ENCODE measurements at regions not wholly inside any gene's neighbourhood (a gene's known extent, or its start where the extent isn't known, plus 50 kb on each side); places are given as distances from the start of the nearest gene placed in this dataset.

DNA sequence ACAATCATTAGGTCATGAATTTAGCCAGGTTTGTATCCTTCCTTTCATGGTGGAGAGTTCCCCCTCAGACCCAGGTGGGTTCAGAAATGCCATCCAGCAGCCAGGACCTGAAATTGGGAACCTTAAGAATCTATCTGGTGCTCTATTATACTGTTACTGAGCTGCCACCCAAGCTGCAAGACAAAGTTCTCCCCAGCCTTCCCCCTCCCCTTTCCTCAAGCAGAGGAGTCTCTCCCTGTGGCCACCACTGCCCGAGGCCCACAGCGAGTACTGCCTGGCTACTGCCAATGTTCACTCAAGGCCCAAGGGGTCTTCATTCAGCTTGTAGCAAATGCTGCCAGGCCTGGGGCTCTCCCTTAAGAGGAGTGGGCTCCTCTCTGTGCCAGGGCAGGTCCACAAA lies 133.8 kb downstream of the TMEM38B start:
- no peak for DNase-seq
- H3K36me3 ChIP-seq (replicated peaks in 1 of 2; ENCODE audit: insufficient read depth in 1 of 2, low read depth in 2 of 2), result no peaks in the 10 kb centered on the region
- WGBS, 2 donors, result 92 to 100% methylated on average over 2 of the region's 2 CpGs

GRCh38 chr9:105828596-105829213 lies 134.4 kb downstream of the TMEM38B start:
- DNase-seq (no peak), ATAC-seq (no peak)
- H3K9me3 ChIP-seq, result no peaks in the 10 kb centered on the region
- TF ChIP-seq CTCF (IDR thresholded peaks at IDR 0.05) (no peak), POLR2A (IDR thresholded peaks at IDR 0.05) (no peak)
- H3K36me3 ChIP-seq (replicated peaks in 1 of 2; ENCODE audit: insufficient read depth in 1 of 2, low read depth in 2 of 2), result no peaks in the 10 kb centered on the region
- H3K4me1 ChIP-seq, result no peaks in the 10 kb centered on the region
- intact Hi-C loops (cut with DNase I), result no loop called here
- no peak overlapping the region for H3K4me3 ChIP-seq
- 21 to 100% methylated on average over 1 of the region's 1 CpG for WGBS, 2 donors
- H3K27ac ChIP-seq, result no peak overlapping the region
- no peaks in the 10 kb centered on the region for H3K27me3 ChIP-seq

More for the DNA sequence above, 133.8 kb downstream of the TMEM38B start:
- Histone ChIP-seq H3K4me3 (no peak overlapping the region), H3K27ac (no peak overlapping the region), H3K27me3 (no peaks in the 10 kb centered on the region), H3K4me1 (no peaks in the 10 kb centered on the region), H3K9me3 (no peaks in the 10 kb centered on the region)
- no peak for ATAC-seq
- intact Hi-C loops (cut with DNase I), result no loop called here
- no peak for TF ChIP-seq POLR2A (IDR thresholded peaks at IDR 0.05)
- no peak for TF ChIP-seq CTCF (IDR thresholded peaks at IDR 0.05)

DNA sequence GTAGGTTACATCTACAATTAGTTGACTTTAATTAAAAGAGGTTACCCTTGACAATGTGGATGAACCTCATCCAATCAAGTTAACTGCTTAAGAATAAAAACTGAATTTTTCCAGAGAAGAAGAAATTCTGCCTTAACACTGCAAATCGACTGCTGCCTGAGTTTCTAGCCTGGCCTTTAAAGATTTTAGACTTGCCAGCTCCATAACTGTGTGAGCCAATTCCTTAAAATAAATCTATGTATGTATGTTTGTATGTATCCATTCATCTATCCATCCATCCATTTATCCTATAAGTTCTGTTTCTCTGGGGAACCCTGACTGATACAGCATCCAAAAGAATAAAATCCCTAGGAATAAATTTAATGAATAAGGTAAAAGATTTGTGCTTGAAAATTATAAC lies 136.1 kb downstream of the TMEM38B start:
- Histone ChIP-seq H3K27me3 (no peaks in the 10 kb centered on the region), H3K4me3 (no peak overlapping the region), H3K36me3 (replicated peaks in 1 of 2; ENCODE audit: insufficient read depth in 1 of 2, low read depth in 2 of 2) (no peaks in the 10 kb centered on the region), H3K9me3 (no peaks in the 10 kb centered on the region), H3K4me1 (no peaks in the 10 kb centered on the region), H3K27ac (no peak overlapping the region)
- TF ChIP-seq CTCF (IDR thresholded peaks at IDR 0.05) (no peak), POLR2A (IDR thresholded peaks at IDR 0.05) (no peak)
- ATAC-seq (no peak), DNase-seq (no peak)
- WGBS, 2 donors, result 55 to 61% methylated on average over 1 of the region's 1 CpG
- intact Hi-C loops (cut with DNase I), result no loop called here

DNA sequence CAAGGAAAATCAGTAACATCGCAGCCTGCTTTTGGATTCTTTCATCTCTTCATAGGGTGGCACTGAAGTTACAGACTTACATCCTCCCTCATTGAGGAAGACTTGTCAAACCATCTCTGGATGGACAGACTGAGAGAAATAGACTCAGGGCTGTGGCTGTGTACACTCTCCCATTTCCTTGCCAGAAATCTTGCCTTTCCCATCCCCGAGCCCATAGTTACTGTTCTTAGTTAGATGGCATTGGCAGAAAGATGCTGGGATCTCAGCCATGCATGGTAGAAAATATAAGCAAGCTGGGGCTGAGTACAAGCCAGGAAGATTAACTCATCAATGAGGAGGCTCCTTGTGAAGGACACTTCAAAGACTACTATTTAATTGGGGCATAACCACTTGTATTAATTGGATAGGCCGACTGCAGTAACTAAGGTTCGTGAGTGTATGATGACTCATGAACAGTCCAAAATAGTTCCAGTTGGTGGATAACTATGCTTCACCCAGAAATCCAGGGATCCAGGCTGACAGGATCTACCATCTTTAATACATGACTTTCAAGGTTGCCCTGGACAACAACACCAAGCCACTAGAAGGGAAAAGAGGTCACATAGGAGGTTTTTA lies 137.9 kb downstream of the TMEM38B start:
- 77 to 79% methylated on average over 4 of the region's 4 CpGs for WGBS, 2 donors
- intact Hi-C loops (cut with DNase I), result no loop called here

More for the DNA sequence above, 137.9 kb downstream of the TMEM38B start:
- H3K27ac ChIP-seq, result no peak overlapping the region
- H3K4me3 ChIP-seq, result no peak overlapping the region
- H3K4me1 ChIP-seq, result no peaks in the 10 kb centered on the region
- DNase-seq, result no peak
- TF ChIP-seq CTCF (IDR thresholded peaks at IDR 0.05), result no peak
- no peaks in the 10 kb centered on the region for H3K9me3 ChIP-seq
- ATAC-seq, result no peak
- no peaks in the 10 kb centered on the region for H3K36me3 ChIP-seq (replicated peaks in 1 of 2; ENCODE audit: insufficient read depth in 1 of 2, low read depth in 2 of 2)
- no peaks in the 10 kb centered on the region for H3K27me3 ChIP-seq
